Loucy (cell line): ENCODE measurements at regions not wholly inside any gene's neighbourhood (a gene's known extent, or its start where the extent isn't known, plus 50 kb on each side); places are given as distances from the start of the nearest gene placed in this dataset.

ENCODE experiments used
- H2AFZ ChIP-seq: fragments of 200-600 bp; sonication (generic); 2 replicates; pipeline ENCODE4 v1.6.0; 2016; ENCODE audit warnings: antibody characterized with exemption, mild to moderate bottlenecking, low read length, moderate library complexity
- H3F3A ChIP-seq: fragments of 200-600 bp; 2 replicates; pipeline ENCODE4 v1.6.0; 2016; ENCODE audit warnings: antibody characterized with exemption, low read depth, mild to moderate bottlenecking
- H3K27me3 ChIP-seq: fragments of 200-600 bp; sonication (generic); 2 replicates; pipeline ENCODE4 v1.6.1; 2014; ENCODE audit warnings: low read length, mild to moderate bottlenecking; ENCODE audit not compliant: insufficient read depth, poor library complexity, severe bottlenecking
- H3K36me3 ChIP-seq: fragments of 200-600 bp; sonication (generic); 2 replicates; pipeline ENCODE4 v1.6.1; 2016; ENCODE audit warnings: low read length; ENCODE audit not compliant: insufficient read depth
- H3K4me1 ChIP-seq: fragments of 200-600 bp; sonication (generic); 2 replicates; pipeline ENCODE4 v1.5.1; 2014; ENCODE audit warnings: low read length, mild to moderate bottlenecking; ENCODE audit not compliant: insufficient read depth, poor library complexity, severe bottlenecking
- H3K4me2 ChIP-seq: fragments of 200-600 bp; sonication (generic); 2 replicates; pipeline ENCODE4 v1.6.0; 2014; ENCODE audit warnings: antibody characterized with exemption, low read length, low read depth, mild to moderate bottlenecking; ENCODE audit not compliant: poor library complexity, severe bottlenecking
- H3K4me3 ChIP-seq: fragments of 200-600 bp; sonication (generic); 2 replicates; pipeline ENCODE4 v1.5.1; 2014; ENCODE audit warnings: low read length, mild to moderate bottlenecking, mixed read lengths; ENCODE audit not compliant: poor library complexity, severe bottlenecking
- H3K79me2 ChIP-seq: fragments of 200-600 bp; sonication (generic); 2 replicates; pipeline ENCODE4 v1.6.1; 2014; ENCODE audit warnings: low read length; ENCODE audit not compliant: insufficient read depth
- H3K9ac ChIP-seq: fragments of 200-600 bp; sonication (generic); 2 replicates; pipeline ENCODE4 v1.6.0; 2014; ENCODE audit warnings: mild to moderate bottlenecking, low read depth, low read length, moderate library complexity; ENCODE audit not compliant: poor library complexity, severe bottlenecking
- H3K9me2 ChIP-seq: fragments of 200-600 bp; sonication (generic); replicated peaks from 2 replicates; pipeline ENCODE4 v1.6.1; 2016; ENCODE audit warnings: low read depth, low read length, mixed read lengths
- H3K9me3 ChIP-seq: fragments of 200-600 bp; sonication (generic); 2 replicates; pipeline ENCODE4 v1.6.1; 2014; ENCODE audit warnings: mild to moderate bottlenecking, antibody characterized with exemption, low read length, low read depth; ENCODE audit not compliant: insufficient read depth
- H4K20me1 ChIP-seq: fragments of 200-600 bp; sonication (generic); 2 replicates; pipeline ENCODE4 v1.6.0; 2014; ENCODE audit warnings: antibody characterized with exemption, low read length, mild to moderate bottlenecking; ENCODE audit not compliant: insufficient read depth, poor library complexity, severe bottlenecking
- CTCF ChIP-seq: fragments of 200-600 bp; sonication (generic); conservative IDR thresholded peaks from 2 replicates; pipeline ENCODE4 v1.5.1; 2014; ENCODE audit warnings: mild to moderate bottlenecking, antibody characterized with exemption, low read length
- EZH2phosphoT487 ChIP-seq: fragments of 200-600 bp; IDR thresholded peaks from 2 replicates; pipeline ENCODE4 v1.6.1; 2018; ENCODE audit warnings: antibody characterized with exemption, mild to moderate bottlenecking, moderate library complexity, borderline replicate concordance

GRCh38 chr21:41582298-41582840 is 74.4 kb upstream of the TMPRSS2 start:
- H3F3A ChIP-seq: no peaks in the 10 kb centered on the region
- H2AFZ ChIP-seq: no peak overlapping the region
- no peaks in the 10 kb centered on the region for H3K27me3 ChIP-seq
- H3K79me2 ChIP-seq: no peaks in the 10 kb centered on the region
- no peaks in the 10 kb centered on the region for H3K4me1 ChIP-seq
- no peaks in the 10 kb centered on the region for H3K9me2 ChIP-seq
- H3K4me2 ChIP-seq: no peak overlapping the region
- H4K20me1 ChIP-seq: no peaks in the 10 kb centered on the region
- peaks cover 6% of the 10 kb centered on the region; the same call in 1 of the 2 replicates for H3K9me3 ChIP-seq
- no peak overlapping the region for H3K9ac ChIP-seq
- H3K36me3 ChIP-seq: no peaks in the 10 kb centered on the region
- TF ChIP-seq CTCF: no peak
- H3K4me3 ChIP-seq: no peak overlapping the region

- no peaks in the 10 kb centered on the region for H4K20me1 ChIP-seq
- H3K9me2 ChIP-seq: no peaks in the 10 kb centered on the region
- no peaks in the 10 kb centered on the region for H3K79me2 ChIP-seq
- peaks cover 9% of the 10 kb centered on the region; the same call in 1 of the 2 replicates for H3K9me3 ChIP-seq
- no peaks in the 10 kb centered on the region for H3K4me1 ChIP-seq
- H3K9ac ChIP-seq: no peak overlapping the region
- no peaks in the 10 kb centered on the region for H3F3A ChIP-seq
- H3K4me3 ChIP-seq: no peak overlapping the region
- no peaks in the 10 kb centered on the region for H3K27me3 ChIP-seq
- no peaks in the 10 kb centered on the region for H3K36me3 ChIP-seq
- H3K4me2 ChIP-seq: no peak overlapping the region
- TF ChIP-seq EZH2phosphoT487 (no peak), CTCF (no peak)
- H2AFZ ChIP-seq: no peak overlapping the region
Measured at GRCh38 chr21:41581592-41582228, 73.8 kb upstream of the TMPRSS2 start.

- Histone ChIP-seq H2AFZ (no peak overlapping the region), H3K4me3 (no peak overlapping the region), H3F3A (no peaks in the 10 kb centered on the region), H3K36me3 (no peaks in the 10 kb centered on the region), H3K9me2 (no peaks in the 10 kb centered on the region), H4K20me1 (no peaks in the 10 kb centered on the region), H3K9ac (no peak overlapping the region), H3K4me2 (no peak overlapping the region), H3K79me2 (no peaks in the 10 kb centered on the region), H3K9me3 (peaks cover 9% of the 10 kb centered on the region; the same call in 1 of the 2 replicates), H3K27me3 (no peaks in the 10 kb centered on the region), H3K4me1 (no peaks in the 10 kb centered on the region)
- TF ChIP-seq CTCF: no peak
- no peak for TF ChIP-seq EZH2phosphoT487
Measured at GRCh38 chr21:41580758-41581554, 73.0 kb upstream of the TMPRSS2 start.
